GM19324 (cell line): ENCODE measurements at regions not wholly inside any gene's neighbourhood (a gene's known extent, or its start where the extent isn't known, plus 50 kb on each side); places are given as distances from the start of the nearest gene placed in this dataset.
A peak's percentile ranks its signal among the peaks of the same experiment; 100 is the strongest.

Source experiments
- ATAC-seq: cut with Tn5 transposase; IDR thresholded peaks from one replicate; pipeline ENCODE4 v1.9.1; 2021; ENCODE audit warnings: mild to moderate bottlenecking, moderate library complexity; ENCODE audit not compliant: unreplicated experiment, low FRiP score

- no peak for ATAC-seq
These were observed 100.0 kb upstream of the NEDD9 start for GRCh38 chr6:11332463-11332862.

DNA sequence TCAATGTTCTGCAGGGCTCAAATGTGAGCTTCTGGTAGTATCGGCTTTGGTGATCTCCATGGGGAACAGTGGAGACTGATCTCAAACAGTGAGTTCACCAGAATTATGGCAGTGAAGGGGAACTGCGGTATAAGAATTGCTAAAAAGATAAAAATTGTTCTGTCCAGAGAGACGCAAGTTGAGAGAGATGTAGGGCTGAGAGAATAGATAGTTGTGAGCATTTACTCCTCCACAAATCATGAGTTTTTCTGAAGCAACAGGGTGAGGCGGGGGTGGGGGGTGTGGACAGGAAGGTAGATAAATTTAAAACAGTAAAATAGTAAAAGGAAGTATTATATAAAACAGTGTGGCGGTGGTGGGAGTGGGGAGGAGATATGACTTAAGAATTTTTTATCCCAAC lies 98.6 kb upstream of the NEDD9 start:
- no peak for ATAC-seq

GRCh38 chr6:11330413-11330760 lies 97.9 kb upstream of the NEDD9 start:
- no peak for ATAC-seq

DNA sequence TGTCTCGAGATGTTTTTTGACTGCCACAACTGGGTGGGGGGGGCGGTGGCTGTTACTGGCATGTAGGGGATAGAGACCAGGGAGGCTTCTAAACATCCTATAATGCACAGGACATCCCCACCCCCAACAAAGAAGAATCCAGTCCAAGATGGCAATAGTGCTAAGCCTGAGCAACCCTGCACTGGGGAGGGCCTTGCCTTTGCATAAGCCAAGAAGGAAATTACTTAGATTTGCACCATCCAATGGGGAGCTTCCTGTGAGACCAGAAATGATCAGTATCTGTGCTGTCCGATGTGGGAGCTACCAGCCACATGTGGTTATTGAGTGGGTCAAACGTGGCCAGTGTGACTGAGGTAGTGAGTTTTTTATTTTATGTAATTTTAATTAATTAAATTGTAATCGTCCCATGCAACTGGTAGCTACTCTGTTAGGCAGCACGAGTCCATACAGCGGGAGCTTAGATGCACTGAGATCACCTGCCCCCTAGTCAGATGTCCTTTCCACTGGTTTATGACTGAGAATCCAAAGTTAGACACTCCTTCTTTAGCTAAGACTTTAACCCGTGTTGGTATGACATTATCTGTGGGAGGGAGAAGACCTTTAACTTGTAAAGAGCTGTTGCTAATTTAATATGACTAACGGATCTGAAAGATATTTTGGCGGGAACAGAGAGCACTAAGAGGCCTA lies 97.4 kb upstream of the NEDD9 start:
- no peak for ATAC-seq

DNA sequence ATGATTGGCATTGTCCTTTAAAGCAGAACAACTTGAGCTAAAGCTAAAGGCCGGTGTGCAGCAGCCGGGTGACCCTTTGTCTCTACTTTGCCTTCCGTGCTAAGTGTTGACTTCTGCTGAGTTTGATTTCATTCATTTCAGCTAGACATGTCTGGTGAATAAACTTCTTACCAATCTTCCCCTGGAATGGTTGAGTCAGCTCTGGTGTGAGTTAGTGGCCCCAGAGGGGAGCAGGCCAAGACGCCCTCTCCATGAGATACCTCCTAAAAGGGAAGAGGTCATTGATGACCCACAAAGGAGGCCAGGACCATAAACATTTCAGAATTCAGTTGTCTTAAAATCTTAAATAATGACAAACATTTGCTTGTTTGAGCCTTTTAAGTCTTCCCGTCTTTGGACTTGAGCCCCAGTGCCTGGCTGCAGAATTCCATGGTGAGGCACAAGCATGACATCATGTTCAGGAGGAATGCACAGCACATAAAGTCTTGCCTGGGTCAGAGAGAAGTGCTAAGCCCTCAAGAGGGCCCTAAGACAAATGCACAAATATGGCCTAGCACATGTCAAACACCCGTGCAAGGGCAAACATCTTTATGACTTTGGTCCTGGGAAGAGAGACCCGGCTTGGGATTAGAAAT lies 96.3 kb upstream of the NEDD9 start:
- ATAC-seq: no peak

DNA sequence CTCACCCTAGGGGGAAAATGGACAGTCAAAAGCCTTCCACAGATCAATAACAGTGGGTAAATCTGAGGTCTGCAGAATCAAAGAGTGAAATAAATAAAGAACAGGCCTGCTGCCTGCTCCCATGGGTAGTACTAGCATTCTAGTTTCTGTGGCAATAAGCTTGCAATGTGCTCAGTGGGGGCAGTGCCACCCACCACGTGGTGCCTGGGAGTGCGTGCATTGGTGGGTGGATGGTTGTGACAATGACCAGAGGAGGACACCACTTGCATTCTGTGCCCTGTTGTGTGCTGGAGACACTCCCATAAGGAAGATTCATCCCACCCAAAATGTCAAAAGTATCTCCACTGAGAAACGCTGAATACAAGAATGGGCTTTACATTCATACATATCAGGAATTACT lies 95.5 kb upstream of the NEDD9 start:
- ATAC-seq: no peak

DNA sequence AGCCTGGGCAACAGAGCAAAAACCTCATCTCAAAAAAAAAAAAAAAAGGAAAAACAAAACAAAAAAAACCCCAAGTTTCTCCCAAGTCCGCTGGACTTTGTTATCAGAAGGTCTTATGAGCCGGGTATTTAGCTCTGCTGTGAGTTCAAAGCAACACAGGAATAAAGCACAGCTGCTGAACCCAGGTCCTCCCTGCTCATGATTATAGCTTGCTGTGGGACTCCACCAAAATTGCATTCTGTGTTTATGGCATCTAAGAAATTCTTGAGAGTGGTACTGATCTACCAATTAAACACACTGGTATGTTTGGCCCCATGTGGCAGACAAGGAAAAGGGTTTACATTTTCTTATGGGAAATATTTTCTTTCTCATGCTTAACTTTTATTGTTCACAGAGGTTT lies 93.6 kb upstream of the NEDD9 start:
- ATAC-seq: no peak

- ATAC-seq: peak; percentile 73
These were observed 92.1 kb upstream of the NEDD9 start for GRCh38 chr6:11324453-11325015.

DNA sequence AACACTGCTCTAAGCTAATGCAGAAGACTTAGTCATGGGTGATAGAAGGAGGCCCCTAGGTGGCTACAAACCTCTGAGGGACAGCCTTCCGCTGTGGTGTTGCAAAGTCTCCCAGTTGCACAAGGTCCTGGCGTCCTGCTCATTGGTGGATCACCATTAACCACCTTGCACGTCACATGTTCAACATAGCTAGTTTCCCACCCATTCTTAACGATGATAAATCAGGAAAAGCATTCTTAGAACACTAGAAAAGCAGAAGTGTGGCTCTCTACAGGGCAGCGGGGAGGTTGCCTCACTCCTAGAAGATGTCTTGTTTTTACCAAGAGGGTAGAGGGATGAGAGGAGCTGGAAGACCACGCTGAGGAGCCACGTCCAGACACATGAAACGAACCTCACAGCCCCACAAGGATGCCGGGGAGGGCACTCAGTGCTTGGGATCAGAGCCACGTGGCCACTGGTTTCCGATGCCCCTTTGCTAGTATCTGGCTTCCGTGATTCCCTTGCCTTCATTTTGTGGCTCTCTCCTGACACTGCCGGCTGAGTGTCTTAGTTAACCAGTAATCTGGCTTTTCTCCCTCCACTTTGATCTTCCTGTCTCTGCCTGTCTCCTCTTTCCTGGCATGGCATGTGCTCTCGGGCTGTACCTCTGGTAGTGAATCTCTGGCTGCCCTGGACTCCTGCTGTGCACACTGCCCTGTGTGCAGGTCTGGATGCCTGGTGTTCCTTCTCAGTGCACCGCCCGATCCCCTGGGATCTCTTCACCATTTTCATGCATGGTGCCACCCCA lies 91.4 kb upstream of the NEDD9 start:
- no peak for ATAC-seq

DNA sequence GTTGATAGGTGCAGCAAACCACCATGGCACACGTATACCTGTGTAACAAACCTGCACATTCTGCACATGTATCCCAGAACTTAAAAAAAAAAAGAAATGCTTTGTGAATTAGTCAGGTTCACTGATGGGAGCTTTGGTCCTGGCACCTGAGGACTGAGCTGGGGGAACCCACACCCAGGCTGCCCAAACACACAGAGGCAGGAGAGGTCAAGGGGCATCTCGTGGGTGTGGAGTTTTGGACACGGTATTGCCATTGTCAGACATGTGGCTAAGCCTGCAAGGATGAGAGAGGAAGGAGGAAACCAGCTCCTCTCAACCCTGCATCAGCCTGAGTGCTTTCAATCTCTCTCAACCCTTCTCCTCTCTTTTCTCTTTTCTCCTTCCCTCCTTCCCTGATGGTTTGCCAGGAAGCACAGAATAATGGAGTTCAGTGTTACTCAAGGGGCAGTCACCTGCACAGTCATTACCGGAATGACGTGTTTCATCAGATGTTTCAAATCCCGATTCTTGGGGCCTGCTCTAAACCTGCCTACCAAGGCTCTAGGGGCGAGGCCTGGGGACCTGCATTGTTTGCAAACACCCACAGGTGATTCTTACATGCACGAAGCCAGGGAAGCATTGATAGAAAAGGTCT lies 89.9 kb upstream of the NEDD9 start:
- ATAC-seq: no peak

GRCh38 chr6:11320914-11321597 lies 88.6 kb upstream of the NEDD9 start:
- no peak for ATAC-seq

DNA sequence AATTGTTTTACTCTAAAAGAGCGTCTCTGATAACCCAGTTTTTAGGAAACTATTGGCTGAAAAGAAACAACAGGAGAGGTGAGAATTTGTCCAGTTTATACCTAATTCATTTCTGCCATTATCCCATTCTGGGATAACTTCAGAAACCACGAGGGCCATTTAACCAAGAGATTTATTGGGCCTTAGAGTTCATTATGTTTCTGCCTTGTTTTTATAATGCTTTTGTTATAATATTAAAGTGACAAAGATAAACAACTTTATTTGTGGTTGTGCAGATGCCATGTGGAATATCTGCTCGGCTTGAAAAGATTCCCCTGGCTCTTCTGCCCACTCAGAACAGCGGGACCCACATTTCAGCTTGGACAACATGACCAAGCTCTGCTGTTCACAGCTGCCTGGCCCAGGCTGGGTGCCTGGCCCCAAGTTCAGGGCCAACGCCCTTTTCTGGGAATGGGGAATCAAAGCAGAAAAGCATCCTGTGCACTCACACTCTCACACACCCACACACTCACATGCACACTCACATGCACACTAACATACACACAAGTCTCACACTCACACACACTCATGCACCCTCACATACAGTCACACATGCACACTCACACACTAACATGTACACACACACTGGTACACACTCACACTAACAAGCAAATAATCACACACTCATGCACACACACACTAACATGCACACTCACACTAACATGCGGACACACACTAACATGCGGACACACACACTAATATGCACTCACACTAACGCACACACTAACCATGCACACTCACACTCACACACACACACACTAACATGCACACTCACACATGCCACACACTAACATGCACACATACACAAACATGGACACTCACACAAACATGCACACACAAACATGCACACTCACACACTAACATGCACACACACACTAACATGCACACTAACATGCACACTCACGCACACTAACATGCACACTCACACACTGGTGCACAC lies 86.7 kb upstream of the NEDD9 start:
- ATAC-seq: no peak

- ATAC-seq: peak; percentile 57
These were observed 85.7 kb upstream of the NEDD9 start for GRCh38 chr6:11317885-11318771.

DNA sequence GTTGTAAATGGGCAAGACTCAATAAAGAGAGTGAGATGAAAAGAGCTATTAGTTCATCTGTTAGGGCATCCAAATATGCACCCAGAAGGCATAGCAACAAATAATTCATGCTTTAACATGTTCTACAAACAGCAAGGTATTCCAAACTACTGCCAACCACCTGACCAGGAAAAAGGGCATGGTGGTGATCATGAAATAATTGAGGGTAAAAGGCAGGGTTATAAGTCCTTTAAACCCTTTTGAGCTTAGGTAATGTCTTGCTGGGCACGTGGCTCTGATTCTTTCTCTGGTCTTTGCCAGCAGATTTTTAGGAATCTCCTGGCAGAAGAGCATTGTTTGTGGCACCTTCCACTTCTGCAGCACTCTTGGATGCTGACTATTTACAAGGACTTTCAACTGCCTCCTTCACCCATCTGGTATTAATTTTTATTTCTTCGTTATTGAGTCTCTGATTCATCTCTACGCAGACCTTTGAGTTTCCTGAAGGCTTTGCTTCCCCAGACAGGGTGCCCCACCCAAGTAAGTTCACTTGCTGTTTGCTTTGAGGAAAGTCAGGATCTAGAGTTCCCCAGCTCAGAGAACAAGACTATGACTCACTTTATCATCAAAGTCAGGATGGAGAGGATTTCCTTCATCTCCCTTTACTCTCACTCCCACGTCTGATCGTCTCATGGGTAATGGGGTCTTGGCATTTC lies 83.4 kb upstream of the NEDD9 start:
- ATAC-seq: no peak

DNA sequence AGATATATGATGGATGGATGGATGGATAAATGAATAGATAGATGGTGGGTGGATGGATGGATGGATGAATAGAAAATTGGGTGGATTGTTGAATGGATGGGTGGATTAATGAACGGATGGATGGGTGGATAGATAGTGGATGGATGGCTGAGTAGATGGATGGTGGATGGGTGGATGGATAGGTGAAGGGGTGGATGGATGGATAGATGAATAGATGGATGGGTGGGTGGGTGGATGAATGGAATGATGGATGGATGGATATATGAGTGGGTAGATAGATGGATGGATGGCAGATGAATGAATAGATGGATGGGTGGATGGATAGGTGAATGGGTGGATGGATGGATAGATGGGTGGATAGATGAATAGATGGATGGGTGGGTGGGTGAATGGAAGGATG lies 80.7 kb upstream of the NEDD9 start:
- no peak for ATAC-seq

DNA sequence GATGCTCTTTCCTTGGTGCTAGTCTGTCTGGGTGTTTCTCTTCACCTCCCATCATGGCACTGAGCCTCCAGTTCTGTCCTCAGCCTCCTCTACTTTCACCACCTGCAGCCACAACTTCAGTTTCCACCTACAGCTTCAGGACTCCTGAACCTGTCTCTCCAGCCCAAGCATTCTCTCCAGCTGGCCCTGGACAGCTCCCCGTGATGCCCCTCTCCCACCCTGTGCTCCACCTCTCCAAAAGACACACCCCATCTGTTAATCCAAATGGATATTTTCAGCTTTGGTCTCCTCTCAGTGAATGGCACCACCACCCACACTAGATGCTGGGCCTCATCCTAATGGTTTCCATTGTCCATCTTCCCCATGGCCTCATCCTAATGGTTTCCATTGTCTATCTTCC lies 79.5 kb upstream of the NEDD9 start:
- ATAC-seq: no peak

- no peak for ATAC-seq
These were observed 77.6 kb upstream of the NEDD9 start for GRCh38 chr6:11309947-11310665.
